Adipose tissue (tissue), 3 donors: ENCODE measurements at regions not wholly inside any gene's neighbourhood (a gene's known extent, or its start where the extent isn't known, plus 50 kb on each side); places are given as distances from the start of the nearest gene placed in this dataset.
"Not testable (repeated sequence)": the region's sequence is repeated elsewhere in the genome, so short reads cannot be mapped to it uniquely, and the experiment has no call there.

Experiments used
- H3K27ac ChIP-seq: one replicate; pipeline ENCODE4 v1.5.1; 2013; ENCODE audit warnings: low read depth, low read length
- WGBS, 3 donors: extraction: QIAGEN DNeasy Blood & Tissue Kit; methylation state at CpG; one replicate each; pipeline ENCODE4 v1.1.7; 2013; 5-methylcytosine and 5-hydroxymethylcytosine counted together
- donor health status: healthy with polysubstance abuse.
- donor health status: Bipolar disorder and iron deficiency.
- donor health status: healthy.

DNA sequence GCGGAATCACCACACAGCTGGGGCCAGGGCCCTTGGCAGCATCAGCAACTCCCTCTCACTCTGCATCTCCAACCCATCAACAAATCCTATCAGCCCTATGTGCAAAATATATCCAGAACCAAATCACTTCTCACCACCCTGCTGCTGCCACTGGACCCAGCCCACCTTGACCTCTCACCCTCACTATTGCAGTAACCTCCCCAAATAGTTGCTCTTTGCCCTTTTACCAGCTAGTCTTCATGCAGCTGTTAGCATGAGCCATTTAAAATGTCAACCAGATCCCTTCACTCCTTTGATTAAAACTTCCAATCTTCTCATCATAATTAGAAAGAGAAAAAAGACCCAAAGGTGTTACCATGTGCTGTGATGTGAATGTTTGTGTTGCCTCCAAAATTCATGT lies 155.7 kb upstream of the IRF2BP2 start:
- H3K27ac ChIP-seq: no peak overlapping the region
- WGBS, 3 donors: 96 to 100% (median 97%) methylated on average over 1 of the region's 1 CpG

DNA sequence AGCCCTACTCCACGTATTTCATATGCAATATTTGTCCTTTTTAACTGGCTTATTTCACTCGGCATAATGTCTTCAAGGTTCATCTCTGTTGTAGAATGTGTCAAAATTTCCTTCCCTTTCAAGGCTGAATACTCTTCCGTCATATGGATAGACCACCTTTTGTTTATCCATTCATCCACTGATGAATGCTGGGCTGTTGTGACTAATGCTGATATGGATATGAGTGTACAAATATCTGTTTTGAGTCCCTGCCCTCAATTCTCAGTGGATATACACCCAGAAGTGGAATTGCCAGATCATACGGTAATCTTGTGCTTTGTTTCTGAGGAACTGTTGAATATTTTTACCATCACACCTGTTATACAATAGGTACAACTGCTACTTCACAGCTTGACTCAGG lies 155.2 kb upstream of the IRF2BP2 start:
- 62 to 95% (median 62%) methylated on average over 4 of the region's 4 CpGs for WGBS, 3 donors
- no peak overlapping the region for H3K27ac ChIP-seq

DNA sequence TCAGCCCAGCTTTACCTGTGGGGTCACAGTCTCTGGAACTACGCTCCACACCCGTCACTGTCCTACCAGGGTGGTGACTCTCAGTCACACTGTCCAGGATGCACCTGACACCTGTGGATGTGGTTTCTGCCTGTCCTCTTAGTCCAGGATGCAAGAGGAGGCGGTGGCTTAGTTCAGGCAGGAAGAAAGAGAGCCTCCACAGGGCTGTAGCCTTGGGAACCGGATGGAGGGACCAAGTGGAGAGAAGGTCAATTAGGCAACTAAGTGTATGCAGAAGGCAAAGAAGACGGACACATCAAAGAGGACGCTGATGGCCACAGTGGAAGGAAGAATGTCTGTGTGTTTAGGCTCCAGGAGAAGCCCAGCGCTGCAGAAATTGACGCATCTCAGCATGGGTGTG lies 153.9 kb upstream of the IRF2BP2 start:
- no peak overlapping the region for H3K27ac ChIP-seq
- WGBS, 3 donors: 69 to 83% (median 74%) methylated on average over 8 of the region's 8 CpGs

DNA sequence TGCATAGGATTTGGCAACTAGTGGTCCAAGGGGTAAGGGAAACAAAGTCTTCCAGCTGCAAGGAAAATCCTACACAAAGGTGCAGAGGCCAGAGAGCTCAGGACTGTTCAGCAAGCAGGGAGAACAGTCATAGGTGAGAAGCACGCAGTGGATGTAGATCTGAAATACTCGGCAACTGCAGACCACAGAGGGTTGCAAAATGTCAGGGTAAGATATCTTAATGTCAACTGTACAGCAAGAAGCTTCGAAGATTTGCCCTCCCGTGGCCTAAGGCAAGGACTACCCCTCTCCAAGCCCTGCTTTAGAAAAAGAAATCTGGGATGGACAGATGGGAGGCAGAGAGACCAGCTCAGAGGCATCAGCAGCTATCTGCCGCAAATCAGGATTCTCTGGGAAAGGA lies 153.4 kb upstream of the IRF2BP2 start:
- no peak overlapping the region for H3K27ac ChIP-seq
- 50 to 93% (median 50%) methylated on average over 5 of the region's 5 CpGs for WGBS, 3 donors

DNA sequence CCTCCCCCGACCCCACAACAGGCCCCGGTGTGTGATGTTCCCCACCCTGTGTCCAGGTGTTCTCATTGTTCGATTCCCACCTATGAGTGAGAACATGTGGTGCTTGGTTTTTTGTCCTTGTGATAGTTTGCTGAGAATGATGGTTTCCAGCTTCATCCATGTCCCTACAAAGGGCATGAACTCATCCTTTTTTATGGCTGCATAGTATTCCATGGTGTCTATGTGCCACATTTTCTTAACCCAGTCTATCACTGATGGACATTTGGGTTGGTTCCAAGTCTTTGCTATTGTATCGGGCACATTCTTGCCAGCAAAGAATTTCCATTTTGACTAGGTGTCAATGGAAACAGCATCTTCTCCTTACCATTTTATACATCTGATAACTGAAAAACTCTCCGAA lies 152.1 kb upstream of the IRF2BP2 start:
- 74 to 95% (median 91%) methylated on average over 5 of the region's 5 CpGs for WGBS, 3 donors
- H3K27ac ChIP-seq: not testable (repeated sequence)

DNA sequence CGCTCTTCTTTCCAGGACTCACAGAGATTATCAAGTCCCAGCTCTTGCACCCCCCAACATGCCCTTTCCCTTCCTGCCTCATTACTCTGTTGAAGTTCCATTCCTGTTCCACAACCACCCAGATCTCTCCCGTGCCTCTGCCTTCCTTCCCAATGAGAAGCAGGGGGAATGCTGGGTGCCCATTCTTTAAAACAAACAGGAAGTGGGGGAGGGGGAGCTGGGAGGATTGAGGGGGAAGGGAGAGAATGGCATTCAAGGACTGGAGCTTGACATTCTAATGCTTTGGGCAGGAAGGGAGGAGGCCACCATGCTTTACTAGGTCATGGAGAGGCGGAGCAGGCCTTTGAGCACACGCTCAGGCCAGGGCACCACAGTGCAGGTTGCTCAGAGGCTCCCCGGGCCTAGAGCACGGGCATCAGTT lies 150.3 kb upstream of the IRF2BP2 start:
- WGBS, 3 donors: 72 to 77% (median 75%) methylated on average over 6 of the region's 6 CpGs

DNA sequence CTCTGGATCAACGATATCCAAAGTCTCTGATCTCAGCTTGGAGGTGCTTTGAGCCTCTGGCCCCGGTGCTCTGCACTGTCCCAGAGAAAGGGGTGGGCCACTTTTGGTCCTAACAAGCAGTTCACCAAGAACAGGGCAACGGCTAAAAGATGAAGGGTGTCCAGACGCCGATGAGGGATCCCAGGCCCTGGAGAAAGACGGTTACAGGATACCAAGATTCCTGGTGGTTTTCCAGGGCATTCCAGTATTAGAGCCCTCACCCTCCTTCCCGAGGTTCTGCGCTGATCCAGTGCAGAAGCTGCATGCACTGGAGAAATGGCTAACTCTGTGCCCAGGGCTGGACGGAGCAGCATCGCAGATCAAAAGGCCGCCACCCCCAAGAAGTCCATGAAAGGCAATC lies 149.9 kb upstream of the IRF2BP2 start:
- 95 to 97% (median 96%) methylated on average over 11 of the region's 11 CpGs for WGBS, 3 donors

More for the DNA sequence above, 150.3 kb upstream of the IRF2BP2 start:
- H3K27ac ChIP-seq: no peak overlapping the region

DNA sequence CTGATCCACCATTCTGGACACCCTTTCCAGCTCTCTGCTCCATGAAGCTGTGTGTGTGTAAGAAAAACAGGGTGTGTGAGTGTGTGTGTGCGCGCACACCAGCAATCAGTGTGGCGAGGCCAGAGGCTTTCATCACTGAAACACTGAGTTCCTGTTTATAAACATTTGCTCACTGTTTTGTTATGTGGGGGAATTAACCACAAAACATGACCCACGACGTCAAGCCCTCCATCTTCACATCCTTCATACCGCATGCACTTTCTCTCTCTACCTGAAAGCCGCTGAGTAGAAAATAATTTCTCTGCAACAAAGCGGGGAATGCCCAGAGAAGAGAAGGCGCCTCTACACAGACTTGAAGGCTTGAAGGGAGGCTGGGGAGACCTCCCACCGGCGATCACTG lies 148.9 kb upstream of the IRF2BP2 start:
- H3K27ac ChIP-seq: no peak overlapping the region
- 78 to 94% (median 82%) methylated on average over 11 of the region's 11 CpGs for WGBS, 3 donors

More for the DNA sequence above, 149.9 kb upstream of the IRF2BP2 start:
- H3K27ac ChIP-seq: no peak overlapping the region

DNA sequence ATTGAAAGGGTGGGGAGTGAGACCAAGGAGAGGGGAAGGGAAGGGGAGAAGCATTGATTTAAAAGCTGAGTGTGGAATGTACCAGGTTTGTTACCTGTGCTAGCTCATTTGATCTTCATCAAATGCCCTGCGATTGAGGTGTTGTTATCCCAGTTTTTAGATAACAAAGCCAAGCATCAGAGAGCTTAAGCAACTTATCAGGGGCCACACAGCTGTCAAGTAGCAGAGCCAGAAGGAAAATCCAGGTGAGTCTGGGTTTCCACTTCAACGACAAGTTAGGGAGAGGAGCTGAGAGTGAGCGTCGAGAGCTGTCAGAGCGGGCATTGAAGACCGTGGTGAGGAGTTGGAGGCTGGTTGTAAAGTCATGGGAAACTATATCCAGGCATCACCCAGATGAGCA lies 146.9 kb upstream of the IRF2BP2 start:
- WGBS, 3 donors: 83 to 94% (median 94%) methylated on average over 6 of the region's 6 CpGs

DNA sequence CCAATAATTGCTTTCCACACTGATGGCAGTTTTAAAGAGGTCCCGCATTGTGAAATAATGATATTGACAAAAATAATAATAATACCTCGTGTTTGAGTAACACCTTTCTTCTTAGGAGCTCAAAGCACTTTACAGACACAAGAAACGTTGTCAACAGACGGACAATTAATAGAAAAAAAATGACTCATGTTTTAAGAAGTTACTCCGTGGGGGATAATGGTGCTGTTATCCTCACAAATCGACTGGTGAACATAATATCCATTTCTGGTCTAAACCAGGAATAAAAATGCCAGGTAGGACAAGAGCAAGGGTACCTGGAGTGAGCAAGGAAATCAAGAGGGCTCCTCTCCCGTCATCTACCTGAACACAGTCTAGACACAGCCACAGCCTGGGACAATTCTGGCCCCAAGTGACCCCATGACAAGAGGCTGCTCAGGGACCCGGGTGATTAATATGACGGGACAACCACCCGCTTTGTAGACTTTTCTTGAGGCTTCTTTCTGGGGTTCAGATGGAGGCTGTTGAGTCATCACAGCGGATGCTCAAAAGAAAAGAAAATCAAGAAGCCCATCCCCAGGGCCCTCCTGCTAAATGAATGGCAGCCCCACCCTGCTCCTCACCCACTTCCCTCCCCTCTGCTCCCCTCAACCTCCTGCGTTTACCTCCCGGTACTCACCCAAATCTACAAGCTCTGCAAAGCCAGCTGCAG lies 146.2 kb upstream of the IRF2BP2 start:
- 82 to 86% (median 84%) methylated on average over 13 of the region's 13 CpGs for WGBS, 3 donors

More for the DNA sequence above, 146.9 kb upstream of the IRF2BP2 start:
- no peak overlapping the region for H3K27ac ChIP-seq

DNA sequence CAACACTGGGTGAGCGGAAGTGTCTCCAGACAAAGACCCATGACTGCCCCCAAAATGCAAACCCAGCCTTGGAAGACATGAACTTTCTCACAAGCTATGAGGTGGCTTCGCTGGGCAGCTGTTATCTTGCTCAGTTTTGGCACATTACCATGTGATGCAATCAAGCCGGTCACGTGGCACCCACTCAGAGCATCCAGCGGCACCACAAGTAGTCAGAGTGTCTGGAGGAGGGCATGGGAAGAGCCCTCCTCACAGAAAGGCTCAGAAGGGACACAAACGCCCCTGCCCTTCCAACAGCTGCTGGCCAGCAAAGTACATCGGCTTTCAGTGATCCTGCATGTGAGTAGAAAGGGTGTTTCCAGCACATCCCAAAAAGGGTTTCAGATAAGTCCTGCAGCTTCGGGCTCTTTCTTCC lies 145.5 kb upstream of the IRF2BP2 start:
- 38 to 47% (median 44%) methylated on average over 8 of the region's 8 CpGs for WGBS, 3 donors
- no peak overlapping the region for H3K27ac ChIP-seq

More for the DNA sequence above, 146.2 kb upstream of the IRF2BP2 start:
- no peak overlapping the region for H3K27ac ChIP-seq

DNA sequence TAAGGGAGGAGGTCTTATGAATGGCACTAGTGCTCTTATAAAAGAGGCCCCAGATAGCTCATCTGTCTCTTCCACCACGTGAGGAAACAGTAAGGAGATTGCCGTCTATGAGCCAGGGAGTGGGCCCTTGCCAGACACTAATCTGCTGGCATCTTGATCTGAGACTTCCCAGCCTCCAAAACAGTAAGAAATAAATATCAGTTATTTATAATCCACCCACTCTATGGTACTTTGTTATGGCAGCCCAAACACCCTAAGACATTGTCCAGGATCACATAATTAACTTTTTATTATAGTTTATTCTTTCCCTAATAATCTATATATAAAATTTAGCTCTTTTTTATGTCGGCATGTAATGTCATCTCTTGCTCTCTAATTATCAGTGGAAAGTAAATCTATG lies 144.0 kb upstream of the IRF2BP2 start:
- no peak overlapping the region for H3K27ac ChIP-seq
- WGBS, 3 donors: 75 to 89% (median 76%) methylated on average over 3 of the region's 3 CpGs

DNA sequence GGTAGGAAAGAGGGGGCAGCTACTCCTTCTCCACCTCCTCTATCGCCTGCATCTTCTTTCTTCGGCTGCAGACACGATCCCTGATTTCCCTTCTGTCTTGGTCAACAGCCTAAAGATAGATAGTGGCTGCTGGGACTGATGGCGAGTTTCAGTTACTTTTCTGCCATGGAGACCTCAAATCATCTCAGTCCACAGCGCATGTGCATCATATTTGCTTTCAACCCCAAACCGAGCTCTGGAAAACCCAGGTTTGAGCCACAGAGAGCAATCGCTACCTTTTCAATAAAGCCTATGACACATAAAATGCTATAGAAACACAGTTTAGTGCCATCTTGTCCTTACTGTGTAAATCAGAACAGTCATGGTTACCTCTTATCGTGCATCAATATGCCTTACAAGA lies 142.9 kb upstream of the IRF2BP2 start:
- WGBS, 3 donors: 89 to 98% (median 98%) methylated on average over 8 of the region's 8 CpGs
- H3K27ac ChIP-seq: no peak overlapping the region

DNA sequence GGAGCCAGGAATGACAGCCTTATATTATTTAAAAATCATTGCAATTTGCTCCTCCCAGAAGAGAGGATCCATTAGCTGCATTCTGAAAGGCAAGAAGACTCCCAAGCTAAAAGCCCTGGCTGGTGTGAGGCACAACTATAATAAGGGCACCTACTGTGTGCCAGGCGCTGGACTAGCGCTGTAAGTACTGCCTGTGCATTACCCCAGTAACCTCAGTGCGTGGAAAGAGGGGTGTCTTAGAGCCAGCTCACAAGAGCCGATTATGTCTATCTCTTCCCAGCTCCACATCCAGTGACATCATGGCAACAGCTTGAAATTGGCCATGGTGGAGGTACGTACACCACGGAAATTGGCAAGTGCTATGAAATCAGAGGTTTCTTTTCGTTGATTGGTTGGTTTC lies 141.7 kb upstream of the IRF2BP2 start:
- H3K27ac ChIP-seq: no peak overlapping the region
- WGBS, 3 donors: 85 to 93% (median 91%) methylated on average over 7 of the region's 7 CpGs

DNA sequence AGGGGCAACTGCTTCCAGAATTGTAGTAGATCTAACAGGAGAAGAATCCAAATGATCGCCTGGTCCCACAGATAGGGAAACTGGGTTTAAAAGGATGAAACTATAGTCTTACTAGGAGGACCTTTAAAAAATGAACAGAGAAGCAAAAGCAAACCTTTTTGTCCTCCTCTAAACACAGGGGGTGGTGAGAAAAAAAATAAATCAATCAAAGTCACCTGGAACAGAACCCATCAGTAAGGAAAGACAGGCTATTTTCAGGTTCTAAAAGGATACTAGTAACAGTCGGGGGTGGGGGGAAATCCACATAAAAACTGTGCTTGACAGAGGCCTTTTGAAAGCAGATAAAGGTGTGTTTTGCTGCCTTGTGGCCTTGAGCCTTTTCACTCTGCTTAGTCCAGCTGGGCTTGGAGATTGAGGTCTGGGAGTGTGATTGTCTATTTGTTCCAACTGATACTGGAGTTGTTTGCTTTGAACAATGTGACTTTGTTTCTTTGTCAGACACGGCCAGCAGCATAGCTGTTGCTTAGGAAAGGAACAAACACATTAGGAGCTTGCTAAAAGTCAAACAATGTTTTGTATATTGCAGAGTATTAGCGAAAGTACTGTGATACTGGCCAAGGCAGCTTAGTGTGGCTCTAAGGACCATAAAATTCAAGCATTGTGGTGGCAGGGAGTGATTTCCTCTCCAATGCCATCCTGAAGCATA lies 141.1 kb upstream of the IRF2BP2 start:
- 29 to 73% (median 65%) methylated on average over 4 of the region's 4 CpGs for WGBS, 3 donors
- H3K27ac ChIP-seq: no peak overlapping the region

DNA sequence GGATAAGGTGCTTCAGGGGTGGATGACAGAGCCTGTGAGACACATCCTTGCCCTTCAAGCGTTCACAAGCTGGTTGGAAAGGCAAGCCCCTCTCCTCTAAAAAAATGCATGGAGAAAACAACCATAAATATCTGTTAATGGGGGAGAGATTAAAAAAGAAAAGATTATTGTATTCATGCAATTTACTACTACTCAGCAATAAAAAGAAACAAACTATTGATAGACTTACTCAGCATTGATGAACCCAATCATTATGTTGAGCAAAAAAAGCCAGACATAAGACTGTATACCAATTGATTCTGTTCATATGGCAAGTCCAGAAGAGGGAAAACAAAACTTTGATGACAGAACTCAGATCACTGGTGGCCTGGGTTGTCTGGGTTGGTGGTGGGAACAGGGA lies 138.7 kb upstream of the IRF2BP2 start:
- WGBS, 3 donors: 94 to 97% (median 96%) methylated on average over 1 of the region's 1 CpG
- H3K27ac ChIP-seq: no peak overlapping the region

DNA sequence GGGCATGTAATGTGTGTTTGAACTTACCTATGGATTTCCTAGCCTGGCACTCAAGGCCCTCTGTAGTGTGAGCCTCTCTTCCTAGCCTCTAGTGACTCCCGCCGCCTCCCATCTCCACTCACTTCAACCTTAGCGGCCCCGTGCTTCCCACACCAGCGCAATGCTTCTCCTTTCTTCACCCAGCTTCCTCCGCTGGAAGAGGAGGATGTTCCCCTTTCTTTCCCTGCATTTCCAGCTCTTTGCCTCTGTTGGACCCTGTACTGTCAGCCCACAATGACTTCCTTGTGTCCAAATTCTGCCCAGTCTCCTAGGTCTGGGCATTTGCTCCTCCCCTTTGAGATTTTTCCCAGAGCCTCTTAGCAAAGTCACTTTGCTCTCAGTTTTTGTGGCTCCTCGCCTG lies 138.1 kb upstream of the IRF2BP2 start:
- 74 to 93% (median 75%) methylated on average over 7 of the region's 7 CpGs for WGBS, 3 donors
- no peak overlapping the region for H3K27ac ChIP-seq

DNA sequence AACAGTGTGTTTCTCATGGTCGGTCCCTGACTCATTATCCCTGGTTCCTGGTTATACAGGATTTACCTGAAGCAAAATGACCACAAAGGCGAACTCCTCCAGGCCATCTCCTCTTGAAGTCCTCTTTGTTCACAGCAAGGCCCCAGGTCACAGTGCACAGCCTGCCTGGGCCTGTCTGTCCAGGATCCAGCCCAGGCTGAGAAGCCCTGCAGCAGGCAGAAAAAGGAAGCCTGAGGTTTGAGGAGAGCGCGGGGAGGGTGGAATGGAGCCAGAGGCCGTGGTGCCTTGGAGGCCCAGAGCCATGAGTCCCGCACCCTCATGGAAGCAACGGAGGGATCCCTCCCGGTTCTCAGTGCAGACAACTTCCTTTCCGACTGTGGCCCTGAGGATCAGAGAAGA lies 136.8 kb upstream of the IRF2BP2 start:
- no peak overlapping the region for H3K27ac ChIP-seq
- 70 to 93% (median 77%) methylated on average over 9 of the region's 9 CpGs for WGBS, 3 donors

DNA sequence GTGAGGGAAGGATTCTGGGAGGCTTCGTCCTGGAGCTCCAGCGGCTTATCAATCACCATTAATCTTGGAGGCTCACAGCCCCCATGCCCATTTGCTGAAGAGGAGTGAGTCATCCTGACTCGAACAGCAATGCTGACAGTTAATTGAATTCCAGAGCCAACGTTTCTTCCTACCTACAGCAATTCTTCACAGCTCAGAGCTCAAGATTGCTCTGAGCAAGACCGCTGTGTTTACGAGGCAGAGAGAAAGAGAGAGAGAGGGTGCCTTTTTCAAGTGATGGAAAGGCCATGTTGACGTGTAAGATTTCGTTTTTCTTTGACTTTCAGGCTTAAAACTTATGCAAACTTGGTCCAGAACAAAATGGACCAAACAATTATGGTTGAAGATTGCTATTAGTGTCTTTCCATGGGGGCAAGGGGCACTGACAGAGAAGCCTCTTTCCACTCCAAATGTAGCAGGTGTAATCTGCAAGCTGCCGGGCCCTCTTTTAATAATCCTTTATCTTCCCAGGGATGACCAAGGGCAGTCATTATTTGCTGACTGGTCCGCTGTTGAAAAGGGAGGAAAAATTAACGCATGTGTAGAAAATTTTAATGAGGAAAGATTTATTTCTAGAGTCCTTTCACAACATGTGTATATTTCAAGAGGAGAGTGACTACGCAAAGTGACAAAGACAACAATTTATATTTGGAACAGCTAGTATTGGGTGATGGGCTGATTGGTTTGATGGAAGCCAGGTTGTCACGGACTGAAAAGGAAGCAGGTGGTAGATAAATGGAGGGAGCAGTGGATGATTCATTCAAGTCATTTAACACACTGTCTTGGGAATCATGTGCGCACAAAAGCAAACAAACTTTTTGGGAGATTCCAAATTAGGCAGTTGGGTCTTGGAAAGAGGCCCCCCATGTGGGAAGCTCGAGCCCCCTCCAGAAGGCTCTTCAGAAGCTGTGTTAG lies 136.1 kb upstream of the IRF2BP2 start:
- H3K27ac ChIP-seq: no peak overlapping the region
- 81 to 86% (median 84%) methylated on average over 15 of the region's 15 CpGs for WGBS, 3 donors
